HCT116 (cell line): ENCODE measurements at regions not wholly inside any gene's neighbourhood (a gene's known extent, or its start where the extent isn't known, plus 50 kb on each side); places are given as distances from the start of the nearest gene placed in this dataset.

ENCODE experiments used
- ATAC-seq: fragments of 200-7000 bp; cut with Tn5 transposase; 2 replicates; pipeline ENCODE4 v1.9.1; 2020; ENCODE audit warnings: mild to moderate bottlenecking, moderate library complexity
- BruUV-seq: library from RNA; stranded (reverse); fragments of 400-500 nt; replicated peaks from 2 replicates; lab custom pipeline; 2021; lab: Mats Ljungman, UMichigan
- CTCF ChIA-PET: fragments of 300-600 bp; sonication (Branson Sonifier 250); formaldehyde crosslinking; loops from one replicate; lab custom pipeline; 2021; ENCODE audit warnings: antibody characterized with exemption; lab: Charles Lee
- POLR2A ChIA-PET: fragments of 300-600, 350-600 bp; sonication (Branson Sonifier 250); formaldehyde crosslinking; loops from one replicate; lab custom pipeline; 2021; ENCODE audit warnings: antibody characterized with exemption; lab: Charles Lee
- RAD21 ChIA-PET, 2 experiments: fragments of 300-600 bp; sonication (Branson Sonifier 250); formaldehyde crosslinking; loops; one replicate each; lab custom pipeline; 2023; ENCODE audit warnings: low total read pairs in 2 of 2; ENCODE audit not compliant: uncharacterized antibody in 2 of 2, unreplicated experiment in 2 of 2, low non-redundant PET in 1 of 2; lab: Charles Lee
- DNase-seq: peaks from one replicate; pipeline ENCODE4 v3.0.0-alpha.2; 2010; ENCODE audit warnings: low read depth, low spot score
- H2AFZ ChIP-seq: fragments of 200-600 bp; shearing (Covaris generic), sonication (generic); 2 replicates; pipeline ENCODE4 v1.6.1; 2017; ENCODE audit warnings: low read depth, mixed run types, mixed read lengths, antibody characterized with exemption, low read length; ENCODE audit not compliant: poor library complexity, severe bottlenecking
- H3K27ac ChIP-seq: 2 replicates; pipeline ENCODE4 v1.5.1; 2012; ENCODE audit warnings: low read depth, low read length
- H3K27me3 ChIP-seq: fragments of 200-600 bp; sonication (generic); 2 replicates; pipeline ENCODE4 v1.6.1; 2016; ENCODE audit warnings: mixed run types, low read length, mixed read lengths; ENCODE audit not compliant: insufficient read depth
- H3K36me3 ChIP-seq, 2 experiments: fragments of 200-500 bp in 1 of 2; fragments of 200-600 bp in 1 of 2; sonication (Bioruptor generic) in 1 of 2; sonication (generic) in 1 of 2; 2 replicates each; pipeline versions ENCODE4 v1.5.1 to v1.6.1; 2014 to 2016; ENCODE audit warnings: low read length in 2 of 2, inconsistent platforms in 1 of 2, mixed read lengths in 1 of 2, mixed run types in 1 of 2; ENCODE audit not compliant: insufficient read depth in 2 of 2, control insufficient read depth in 1 of 2
- H3K4me1 ChIP-seq, 2 experiments: fragments of 200-600 bp in 1 of 2; sonication (generic) in 1 of 2; 2 replicates each; pipeline versions ENCODE4 v1.5.1 to v1.6.1; 2012 to 2017; ENCODE audit warnings: low read length in 2 of 2, inconsistent platforms in 1 of 2, mild to moderate bottlenecking in 1 of 2, mixed read lengths in 1 of 2, mixed run types in 1 of 2, moderate library complexity in 1 of 2; ENCODE audit not compliant: insufficient read depth in 2 of 2, control insufficient read depth in 1 of 2
- H3K4me2 ChIP-seq: fragments of 200-600 bp; sonication (generic); 2 replicates; pipeline ENCODE4 v1.6.1; 2017; ENCODE audit warnings: mixed run types, low read length, mixed read lengths
- H3K4me3 ChIP-seq, 2 experiments: fragments of 200-600 bp in 1 of 2; sonication (generic) in 1 of 2; replicated peaks in 1 of 2; 2 replicates each; pipeline ENCODE4 v1.5.1; 2011 to 2016; ENCODE audit warnings: low read length in 2 of 2, control low read depth in 1 of 2, low read depth in 1 of 2, mild to moderate bottlenecking in 1 of 2, mixed read lengths in 1 of 2, mixed run types in 1 of 2
- H3K79me2 ChIP-seq: fragments of 200-600 bp; sonication (generic); 2 replicates; pipeline ENCODE4 v1.6.1; 2017; ENCODE audit warnings: mild to moderate bottlenecking, mixed run types, low read length, moderate library complexity, mixed read lengths; ENCODE audit not compliant: insufficient read depth
- H3K9ac ChIP-seq: fragments of 200-600 bp; sonication (generic); 2 replicates; pipeline ENCODE4 v1.6.1; 2016; ENCODE audit warnings: low read length, mixed read lengths
- H3K9me2 ChIP-seq: fragments of 200-600 bp; sonication (generic), shearing (Covaris generic); 2 replicates; pipeline ENCODE4 v1.6.1; 2017; ENCODE audit warnings: mixed run types, mild to moderate bottlenecking, moderate library complexity; ENCODE audit not compliant: insufficient read depth
- H3K9me3 ChIP-seq, 2 experiments: fragments of 200-500 bp in 1 of 2; fragments of 200-600 bp in 1 of 2; sonication (Bioruptor generic) in 1 of 2; sonication (generic) in 1 of 2; 2 replicates each; pipeline ENCODE4 v1.6.1; 2014 to 2017; ENCODE audit warnings: low read length in 2 of 2, mixed read lengths in 2 of 2, inconsistent platforms in 1 of 2, low read depth in 1 of 2, mild to moderate bottlenecking in 1 of 2, mixed run types in 1 of 2, moderate library complexity in 1 of 2; ENCODE audit not compliant: control insufficient read depth in 1 of 2, insufficient read depth in 1 of 2
- H4K20me1 ChIP-seq: fragments of 200-600 bp; sonication (generic), shearing (Covaris generic); 2 replicates; pipeline ENCODE4 v1.6.1; 2017; ENCODE audit warnings: mixed run types, mild to moderate bottlenecking, moderate library complexity; ENCODE audit not compliant: insufficient read depth
- ATF3 ChIP-seq: IDR thresholded peaks from 2 replicates; pipeline ENCODE4 v1.6.1; 2012
- CEBPB ChIP-seq: IDR thresholded peaks from 2 replicates; pipeline ENCODE4 v1.6.1; 2012; ENCODE audit warnings: low read depth
- CTCF ChIP-seq, 3 experiments: fragments of 200-600 bp in 1 of 3; sonication (generic) in 1 of 3; IDR thresholded peaks in 2 of 3; conservative IDR thresholded peaks in 1 of 3; 2 replicates each; pipeline ENCODE4 v1.5.1; 2012 to 2017; ENCODE audit warnings: low read depth in 2 of 3, low read length in 2 of 3, antibody characterized with exemption in 1 of 3, borderline replicate concordance in 1 of 3, control low read depth in 1 of 3, mild to moderate bottlenecking in 1 of 3, mixed read lengths in 1 of 3, mixed run types in 1 of 3, moderate library complexity in 1 of 3; ENCODE audit not compliant: insufficient read depth in 1 of 3
- EGR1 ChIP-seq: IDR thresholded peaks from 2 replicates; pipeline ENCODE4 v1.6.1; 2012; ENCODE audit warnings: low read depth
- ELF1 ChIP-seq: IDR thresholded peaks from 2 replicates; pipeline ENCODE4 v1.6.1; 2012; ENCODE audit warnings: low read depth, borderline replicate concordance
- EZH2 ChIP-seq: fragments of 200-600 bp; sonication (generic); IDR thresholded peaks from 2 replicates; pipeline ENCODE4 v1.6.1; 2017; ENCODE audit warnings: antibody characterized with exemption, mixed run types
- FOSL1 ChIP-seq: IDR thresholded peaks from 2 replicates; pipeline ENCODE4 v1.6.1; 2012; ENCODE audit warnings: low read depth
- POLR2A ChIP-seq: IDR thresholded peaks from 2 replicates; pipeline ENCODE4 v1.7.0; 2011; ENCODE audit warnings: borderline replicate concordance; ENCODE audit not compliant: insufficient read depth, insufficient read length; ENCODE audit errors: extremely low read depth
- POLR2AphosphoS5 ChIP-seq: IDR thresholded peaks from 2 replicates; pipeline ENCODE4 v1.6.1; 2011; ENCODE audit warnings: mild to moderate bottlenecking, low read depth, low read length, moderate library complexity
- SIN3A ChIP-seq: IDR thresholded peaks from 2 replicates; pipeline ENCODE4 v1.6.1; 2012; ENCODE audit warnings: low read depth
- SP1 ChIP-seq: IDR thresholded peaks from 2 replicates; pipeline ENCODE4 v1.6.1; 2012; ENCODE audit warnings: low read depth
- TCF7L2 ChIP-seq: IDR thresholded peaks from 2 replicates; pipeline ENCODE4 v1.7.0; 2011; ENCODE audit warnings: borderline replicate concordance, inconsistent platforms; ENCODE audit not compliant: insufficient read depth, insufficient read length; ENCODE audit errors: extremely low read depth
- YY1 ChIP-seq: IDR thresholded peaks from 2 replicates; pipeline ENCODE4 v1.6.1; 2011; ENCODE audit warnings: low read length, low read depth, moderate library complexity, mild to moderate bottlenecking; ENCODE audit not compliant: insufficient replicate concordance; ENCODE audit errors: extremely low read depth
- ZBTB33 ChIP-seq: IDR thresholded peaks from 2 replicates; pipeline ENCODE4 v1.6.1; 2011; ENCODE audit warnings: mild to moderate bottlenecking, low read length, moderate library complexity; ENCODE audit not compliant: insufficient replicate concordance; ENCODE audit errors: extremely low read depth
- ZFX ChIP-seq: fragments of 450-650 bp; IDR thresholded peaks from 2 replicates; pipeline ENCODE4 v1.6.1; 2017
- ZNF274 ChIP-seq: fragments of 200-500 bp; sonication (Bioruptor generic); IDR thresholded peaks from 2 replicates; pipeline ENCODE4 v1.6.1; 2014; ENCODE audit warnings: mild to moderate bottlenecking, low read depth, low read length, inconsistent platforms
- intact Hi-C: fragments of 100-400 bp; cut with micrococcal nuclease; formaldehyde crosslinking; loops from 2 replicates; pipeline ENCODE4 v1.10.0; 2022
- TF ChIP-seq, protein P1 (sequence below): IDR thresholded peaks from 2 replicates; pipeline ENCODE4 v1.6.1; 2012; ENCODE audit warnings: low read depth
- TF ChIP-seq, protein P2 (sequence below): IDR thresholded peaks from 2 replicates; pipeline ENCODE4 v1.6.1; 2012

DNA sequence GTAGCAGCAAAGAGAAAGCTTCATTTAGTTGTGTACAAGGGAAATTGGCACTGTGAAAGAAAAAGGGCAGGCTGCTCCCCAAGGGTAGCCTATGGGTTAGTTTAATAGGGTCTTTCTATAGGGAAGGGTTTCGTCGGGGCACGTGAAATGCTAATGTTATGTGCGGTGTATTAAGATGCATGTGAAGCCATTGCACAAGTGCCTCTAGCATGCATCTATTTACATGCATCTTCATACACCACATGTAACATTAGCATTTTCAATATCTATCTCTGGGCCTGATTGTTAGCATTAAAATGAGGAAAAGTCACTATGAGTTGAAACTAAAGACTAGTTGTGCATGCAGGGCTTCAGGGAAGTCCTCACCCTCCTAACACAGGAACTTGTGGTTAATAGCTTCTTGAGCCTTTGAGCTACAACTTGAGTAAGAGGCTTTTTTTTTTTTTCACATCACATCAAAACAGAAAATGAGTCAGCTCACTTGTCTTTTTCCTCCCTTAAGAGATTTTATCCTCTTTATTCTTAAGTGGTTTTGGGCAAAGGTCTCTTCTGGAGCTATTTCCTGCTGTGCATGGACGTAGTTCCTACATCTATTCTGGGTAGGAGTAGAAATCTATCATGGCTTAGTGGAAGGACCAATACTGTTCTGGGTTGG lies 613.4 kb downstream of the ZPLD1 start:
- POLR2A ChIA-PET, result no interaction called here
- CTCF ChIA-PET, result no interaction called here
- Histone ChIP-seq H2AFZ (peak overlapping the region; percentile 42), H3K9me3 (no peaks in the 10 kb centered on the region), H3K27ac (no peak overlapping the region), H4K20me1 (no peaks in the 10 kb centered on the region), H3K36me3 (no peaks in the 10 kb centered on the region), H3K27me3 (no peaks in the 10 kb centered on the region), H3K4me2 (peak overlapping the region; percentile 61), H3K4me3 (peak overlapping the region in 1 of 2 experiments; percentile 21; a peak in 2 of 4 replicates), H3K4me1 (peaks cover 5 to 35% of the 10 kb centered on the region in 2 experiments), H3K79me2 (no peaks in the 10 kb centered on the region), H3K9ac (no peak overlapping the region), H3K9me2 (no peaks in the 10 kb centered on the region)
- ATAC-seq (peak; percentile 39), DNase-seq (peak; percentile 34)
- RAD21 ChIA-PET, result no interaction called here
- TF ChIP-seq EGR1 (no peak), POLR2A (no peak), EZH2 (no peak), ELF1 (no peak), SIN3A (no peak), ZBTB33 (no peak), YY1 (no peak), SP1 (peak; percentile 58), ZFX (no peak), ZNF274 (no peak), CEBPB (peak; percentile 44; the same call in 1 of the 2 replicates), POLR2AphosphoS5 (no peak; the same call in 1 of the 2 replicates), CTCF (IDR thresholded peaks at IDR 0.05 in 2 of 3, conservative IDR thresholded peaks at IDR 0.05 in 1 of 3; ENCODE audit: borderline replicate concordance in 1 of 3, insufficient read depth in 1 of 3, low read depth in 2 of 3, low read length in 2 of 3) (no peak), TCF7L2 (no peak), FOSL1 (peak; percentile 46; the same call in 1 of the 2 replicates), ATF3 (no peak)
- TF ChIP-seq, protein P1, sequence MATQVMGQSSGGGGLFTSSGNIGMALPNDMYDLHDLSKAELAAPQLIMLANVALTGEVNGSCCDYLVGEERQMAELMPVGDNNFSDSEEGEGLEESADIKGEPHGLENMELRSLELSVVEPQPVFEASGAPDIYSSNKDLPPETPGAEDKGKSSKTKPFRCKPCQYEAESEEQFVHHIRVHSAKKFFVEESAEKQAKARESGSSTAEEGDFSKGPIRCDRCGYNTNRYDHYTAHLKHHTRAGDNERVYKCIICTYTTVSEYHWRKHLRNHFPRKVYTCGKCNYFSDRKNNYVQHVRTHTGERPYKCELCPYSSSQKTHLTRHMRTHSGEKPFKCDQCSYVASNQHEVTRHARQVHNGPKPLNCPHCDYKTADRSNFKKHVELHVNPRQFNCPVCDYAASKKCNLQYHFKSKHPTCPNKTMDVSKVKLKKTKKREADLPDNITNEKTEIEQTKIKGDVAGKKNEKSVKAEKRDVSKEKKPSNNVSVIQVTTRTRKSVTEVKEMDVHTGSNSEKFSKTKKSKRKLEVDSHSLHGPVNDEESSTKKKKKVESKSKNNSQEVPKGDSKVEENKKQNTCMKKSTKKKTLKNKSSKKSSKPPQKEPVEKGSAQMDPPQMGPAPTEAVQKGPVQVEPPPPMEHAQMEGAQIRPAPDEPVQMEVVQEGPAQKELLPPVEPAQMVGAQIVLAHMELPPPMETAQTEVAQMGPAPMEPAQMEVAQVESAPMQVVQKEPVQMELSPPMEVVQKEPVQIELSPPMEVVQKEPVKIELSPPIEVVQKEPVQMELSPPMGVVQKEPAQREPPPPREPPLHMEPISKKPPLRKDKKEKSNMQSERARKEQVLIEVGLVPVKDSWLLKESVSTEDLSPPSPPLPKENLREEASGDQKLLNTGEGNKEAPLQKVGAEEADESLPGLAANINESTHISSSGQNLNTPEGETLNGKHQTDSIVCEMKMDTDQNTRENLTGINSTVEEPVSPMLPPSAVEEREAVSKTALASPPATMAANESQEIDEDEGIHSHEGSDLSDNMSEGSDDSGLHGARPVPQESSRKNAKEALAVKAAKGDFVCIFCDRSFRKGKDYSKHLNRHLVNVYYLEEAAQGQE, result no peak
- TF ChIP-seq, protein P2, sequence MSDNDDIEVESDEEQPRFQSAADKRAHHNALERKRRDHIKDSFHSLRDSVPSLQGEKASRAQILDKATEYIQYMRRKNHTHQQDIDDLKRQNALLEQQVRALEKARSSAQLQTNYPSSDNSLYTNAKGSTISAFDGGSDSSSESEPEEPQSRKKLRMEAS, result no peak
- BruUV-seq, result no TSS peak
- intact Hi-C loops, result no loop called here
